GM18907 (cell line): ENCODE measurements at regions not wholly inside any gene's neighbourhood (a gene's known extent, or its start where the extent isn't known, plus 50 kb on each side); places are given as distances from the start of the nearest gene placed in this dataset.
"Not testable (repeated sequence)": the region's sequence is repeated elsewhere in the genome, so short reads cannot be mapped to it uniquely, and the experiment has no call there.

ENCODE experiments used
- ATAC-seq: cut with Tn5 transposase; IDR thresholded peaks from one replicate; pipeline ENCODE4 v1.9.1; 2021; ENCODE audit warnings: mild to moderate bottlenecking, moderate library complexity; ENCODE audit not compliant: unreplicated experiment

- ATAC-seq = no peak
Observed at GRCh38 chr10:130968964-130969363, 342.6 kb downstream of the TCERG1L start.

- no peak for ATAC-seq
Observed at GRCh38 chr10:130969700-130970099, 341.8 kb downstream of the TCERG1L start.

DNA sequence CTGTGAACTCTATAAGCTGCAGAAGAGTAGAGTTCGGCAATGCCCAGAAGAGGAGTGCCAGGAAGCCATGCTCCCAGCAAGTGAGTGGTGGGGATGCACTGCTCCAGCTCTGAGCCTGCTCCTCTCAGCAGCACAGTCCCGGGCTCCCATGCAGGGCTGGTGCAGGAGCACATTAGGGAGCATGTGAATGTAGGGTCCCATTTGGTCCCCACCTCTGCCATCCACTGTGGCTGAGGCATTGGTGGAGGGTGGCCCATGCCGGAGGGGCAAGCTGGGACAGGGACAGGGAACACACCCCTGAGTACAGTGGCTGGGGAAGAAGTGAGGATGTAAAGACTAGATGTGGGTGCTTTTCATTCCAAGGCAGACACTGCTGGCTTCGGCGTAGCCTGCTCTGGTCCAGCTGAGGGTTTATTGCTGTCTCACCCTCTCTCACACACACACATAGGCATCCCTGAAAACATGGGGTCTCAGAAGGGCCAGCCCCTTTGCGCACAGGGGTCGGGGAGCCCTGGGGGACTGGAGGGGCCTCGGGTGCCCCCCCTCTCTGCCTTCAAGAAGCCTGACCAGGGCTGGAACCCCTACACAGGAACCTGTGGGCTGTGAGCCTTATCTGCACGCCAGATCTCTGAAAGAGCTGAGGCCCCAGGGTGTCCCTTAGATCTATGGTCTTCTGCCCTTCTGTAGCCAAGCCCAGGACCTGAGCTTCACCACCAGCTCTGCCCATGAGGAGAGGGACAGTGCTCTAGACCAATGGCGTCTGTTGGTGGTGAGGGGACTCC lies 341.0 kb downstream of the TCERG1L start:
- ATAC-seq = no peak

DNA sequence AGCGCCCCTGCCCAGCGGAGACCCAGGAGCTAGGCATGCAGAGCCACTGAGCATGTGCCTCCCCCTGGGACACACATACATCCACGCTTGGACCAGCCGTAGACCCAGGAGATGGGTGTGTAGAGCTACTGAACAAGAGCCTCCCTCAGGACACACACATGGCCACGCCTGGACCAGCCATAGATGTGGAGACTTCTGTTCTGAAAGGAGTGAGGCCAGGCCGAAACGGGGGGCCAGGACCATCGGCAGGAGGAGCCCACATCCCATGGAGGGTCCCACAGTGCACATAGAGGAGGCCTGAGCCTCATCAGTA lies 340.4 kb downstream of the TCERG1L start:
- no peak for ATAC-seq

GRCh38 chr10:130973127-130973839 lies 338.2 kb downstream of the TCERG1L start:
- ATAC-seq = no peak

DNA sequence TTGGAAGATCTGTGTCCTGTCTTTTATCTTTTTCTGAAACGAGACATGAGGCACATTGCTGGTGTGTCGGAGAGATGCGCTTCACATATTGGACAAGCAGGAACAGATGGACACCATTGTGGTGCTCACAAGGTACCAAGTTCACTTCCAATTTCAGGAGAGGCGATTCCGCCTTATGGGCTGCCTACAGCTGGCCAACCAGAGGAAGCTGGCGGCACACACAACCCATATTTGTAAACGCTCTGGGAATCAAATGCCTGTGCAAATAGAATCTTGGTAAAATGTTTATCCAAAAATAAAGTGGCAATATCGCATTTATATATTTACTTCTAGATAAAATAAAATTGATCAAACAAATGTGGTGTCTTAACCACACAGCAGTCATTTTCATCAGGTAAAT lies 337.4 kb downstream of the TCERG1L start:
- no peak for ATAC-seq

GRCh38 chr10:130975351-130975750 lies 336.2 kb downstream of the TCERG1L start:
- ATAC-seq = not testable (repeated sequence)

- ATAC-seq = no peak
Observed at GRCh38 chr10:130982802-130983201, 328.7 kb downstream of the TCERG1L start.

DNA sequence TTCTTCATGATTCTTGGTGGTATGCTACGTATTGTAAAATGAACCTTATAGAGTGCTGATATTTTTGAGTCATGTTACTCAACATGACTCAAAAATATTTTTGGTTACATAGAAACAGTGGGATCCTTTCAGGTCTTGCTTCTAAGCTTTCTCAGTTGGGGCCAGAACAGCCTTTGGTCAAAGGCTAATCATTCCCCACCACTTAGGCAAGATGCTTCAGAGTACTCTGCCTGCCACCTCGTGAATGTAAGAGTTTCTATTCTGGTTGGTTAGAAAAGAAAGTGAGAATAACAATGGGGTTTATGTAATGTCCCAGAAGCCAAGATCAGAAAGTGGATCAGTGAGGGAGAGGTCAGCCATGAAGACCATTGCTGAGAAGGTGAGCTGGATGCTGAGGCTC lies 327.8 kb downstream of the TCERG1L start:
- ATAC-seq = no peak

DNA sequence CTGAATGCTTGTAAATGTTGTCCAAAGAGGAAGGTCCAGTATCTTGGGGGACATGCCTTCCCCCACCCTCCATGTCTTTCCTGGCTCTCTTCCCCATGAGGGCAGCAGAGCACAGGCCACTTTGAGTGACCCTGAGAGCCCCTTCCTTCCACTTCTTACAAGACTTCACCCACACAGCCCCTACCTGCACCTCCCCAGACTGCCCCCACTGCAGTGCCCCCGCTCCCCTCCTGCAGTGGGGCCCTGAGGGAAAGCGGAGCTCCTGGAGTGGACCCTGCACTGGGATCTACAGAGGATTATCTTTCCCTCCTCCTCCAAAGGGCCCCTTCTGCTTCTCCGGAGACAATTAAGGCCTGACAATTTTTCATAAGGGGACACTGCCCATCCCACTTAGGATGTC lies 326.8 kb downstream of the TCERG1L start:
- no peak for ATAC-seq

DNA sequence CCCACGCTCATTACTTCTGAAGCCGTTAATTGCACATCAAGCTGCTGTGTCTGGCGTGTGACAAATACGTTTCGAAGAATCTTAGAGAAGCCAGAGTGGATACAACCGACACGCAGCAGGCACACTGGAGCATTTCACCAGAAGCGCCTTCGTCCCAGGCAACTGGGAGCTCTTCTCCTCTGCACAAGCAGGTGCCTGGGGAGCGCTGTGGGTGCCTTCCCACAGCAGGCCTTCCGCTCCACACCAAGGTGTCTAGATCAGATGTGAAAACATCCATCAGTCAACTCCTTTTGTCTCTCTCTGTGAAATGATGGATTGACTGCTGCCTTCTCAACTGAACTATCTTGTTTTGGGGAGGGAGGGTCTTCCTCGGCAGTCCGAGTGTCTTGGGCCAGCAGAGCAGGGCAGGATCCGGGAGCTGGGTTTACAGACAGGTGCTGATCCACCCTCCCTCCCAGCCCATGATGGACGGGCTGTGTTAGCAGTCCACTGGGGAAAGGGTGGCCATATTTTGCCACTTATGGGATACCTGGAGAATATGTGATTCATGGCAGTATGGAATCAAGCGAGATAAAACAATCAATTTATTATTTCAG lies 326.3 kb downstream of the TCERG1L start:
- no peak for ATAC-seq

DNA sequence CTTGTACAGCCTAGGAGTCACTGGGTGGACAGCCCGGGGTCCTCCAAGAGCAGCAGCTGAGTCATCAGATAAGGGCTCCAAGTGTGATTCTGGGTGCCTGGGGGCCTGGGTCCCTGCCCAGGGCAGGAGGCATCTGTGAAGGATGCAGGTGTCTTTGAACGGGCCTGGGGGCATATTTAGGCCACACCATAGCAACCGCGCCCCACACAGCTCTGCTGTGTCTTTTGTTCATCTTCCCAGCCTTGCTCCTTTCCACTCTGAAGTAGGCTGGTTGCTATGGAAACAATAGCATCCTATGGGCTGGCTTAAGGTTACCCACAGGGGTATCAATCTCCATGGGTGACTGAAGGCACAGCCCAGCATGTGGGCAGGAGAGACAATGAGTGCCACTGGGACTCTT lies 324.7 kb downstream of the TCERG1L start:
- ATAC-seq = no peak

DNA sequence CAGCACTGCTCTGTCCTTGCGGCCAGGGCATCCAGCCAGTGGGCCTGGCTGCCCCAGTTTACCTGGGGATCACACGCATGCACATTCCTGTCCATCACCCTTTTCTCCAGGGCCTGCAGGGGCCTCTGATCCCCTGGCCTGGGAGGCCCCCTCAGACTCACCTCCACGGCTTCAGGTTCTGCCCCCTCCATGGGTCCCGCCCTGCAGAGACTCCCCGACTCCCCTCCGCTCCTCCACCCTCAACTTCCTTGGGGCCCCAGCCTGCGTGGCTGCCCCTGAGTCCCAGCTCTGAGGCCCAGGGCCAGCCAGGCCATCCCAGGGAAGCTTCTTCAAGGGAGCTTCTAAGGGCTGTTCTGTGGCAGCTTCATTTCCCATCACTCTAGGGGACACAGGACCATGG lies 324.1 kb downstream of the TCERG1L start:
- no peak for ATAC-seq

GRCh38 chr10:130989670-130990232 lies 321.8 kb downstream of the TCERG1L start:
- no peak for ATAC-seq

- no peak for ATAC-seq
Observed at GRCh38 chr10:130990486-130990885, 321.0 kb downstream of the TCERG1L start.

DNA sequence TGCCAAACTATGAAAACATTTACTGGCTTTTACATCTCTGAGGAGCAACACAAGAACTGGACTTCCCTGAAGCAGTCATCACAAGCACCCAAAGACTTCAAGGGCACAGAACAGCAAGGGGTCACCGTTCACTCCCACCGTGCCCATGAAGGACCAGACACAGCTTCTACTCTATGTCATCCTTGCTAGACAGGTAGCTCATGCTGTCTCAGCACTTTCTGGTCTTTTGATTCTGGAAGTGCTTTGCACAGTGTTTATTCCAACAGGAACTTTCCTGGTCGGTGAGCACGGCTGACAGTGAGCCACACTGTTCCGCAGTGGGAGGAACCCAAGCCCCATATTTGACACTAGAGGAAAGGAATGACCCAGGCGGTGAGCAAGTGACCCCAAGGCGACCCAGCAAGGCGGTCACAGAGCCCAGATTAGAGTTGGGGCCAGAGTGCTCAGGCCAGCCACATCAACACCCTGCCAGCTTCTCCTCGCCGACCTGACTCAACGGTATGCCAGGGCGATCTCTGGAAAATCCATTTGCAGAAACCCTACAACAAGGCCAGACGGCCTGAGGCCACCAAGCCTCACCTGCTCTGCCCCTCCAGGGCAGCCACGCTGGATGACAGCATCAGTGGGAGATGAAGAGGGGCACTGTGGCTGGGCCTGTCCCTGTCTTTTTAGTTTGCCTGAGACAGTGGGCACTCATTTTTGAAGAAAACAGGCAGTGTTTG lies 318.6 kb downstream of the TCERG1L start:
- no peak for ATAC-seq

- no peak for ATAC-seq
Observed at GRCh38 chr10:130993612-130994011, 317.9 kb downstream of the TCERG1L start.

- ATAC-seq = no peak
Observed at GRCh38 chr10:130994191-130994590, 317.3 kb downstream of the TCERG1L start.

GRCh38 chr10:130994845-130995244 lies 316.7 kb downstream of the TCERG1L start:
- ATAC-seq = no peak

GRCh38 chr10:130997267-130998045 lies 314.1 kb downstream of the TCERG1L start:
- no peak for ATAC-seq
